ENCODE measurements at regions not wholly inside any gene's neighbourhood (a gene's known extent, or its start where the extent isn't known, plus 50 kb on each side); places are given as distances from the start of the nearest gene placed in this dataset.

- DNase-seq (ENCODE audit: extremely low read depth in 1 of 11, low read depth in 9 of 11, low spot score in 4 of 11) = no peak
Measured at GRCh38 chr6:132968419-132968950, 154.1 kb downstream of the RPS12 start.

- DNase-seq (ENCODE audit: extremely low read depth in 1 of 11, low read depth in 9 of 11, low spot score in 4 of 11) = no peak
Measured at GRCh38 chr6:132969196-132969595, 154.8 kb downstream of the RPS12 start.

- DNase-seq (ENCODE audit: extremely low read depth in 1 of 11, low read depth in 9 of 11, low spot score in 4 of 11) = no peak
Measured at GRCh38 chr6:132971676-132972075, 157.3 kb downstream of the RPS12 start.

DNA sequence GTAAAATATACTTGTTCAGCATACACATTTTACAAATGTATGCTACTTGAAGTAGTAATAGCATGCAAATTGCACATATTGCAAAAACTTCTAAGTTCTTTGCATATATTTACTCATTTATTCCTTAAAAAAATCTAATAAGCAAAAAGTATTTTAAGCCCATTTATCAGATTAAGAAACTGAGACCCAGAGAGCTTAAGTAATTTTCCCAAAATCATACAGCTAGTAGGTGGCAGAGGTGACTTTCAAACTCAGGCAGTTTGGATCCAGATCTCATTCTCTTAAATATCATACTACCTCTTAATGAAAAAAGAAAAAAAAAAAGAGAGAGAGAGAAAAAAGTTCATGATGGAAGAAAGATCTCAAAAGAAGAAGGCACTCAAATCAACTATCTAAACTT is 157.9 kb downstream of the RPS12 start:
- DNase-seq (ENCODE audit: extremely low read depth in 1 of 11, low read depth in 9 of 11, low spot score in 4 of 11) = no peak

GRCh38 chr6:132972971-132973370 is 158.6 kb downstream of the RPS12 start:
- DNase-seq (ENCODE audit: extremely low read depth in 1 of 11, low read depth in 9 of 11, low spot score in 4 of 11) = no peak

DNA sequence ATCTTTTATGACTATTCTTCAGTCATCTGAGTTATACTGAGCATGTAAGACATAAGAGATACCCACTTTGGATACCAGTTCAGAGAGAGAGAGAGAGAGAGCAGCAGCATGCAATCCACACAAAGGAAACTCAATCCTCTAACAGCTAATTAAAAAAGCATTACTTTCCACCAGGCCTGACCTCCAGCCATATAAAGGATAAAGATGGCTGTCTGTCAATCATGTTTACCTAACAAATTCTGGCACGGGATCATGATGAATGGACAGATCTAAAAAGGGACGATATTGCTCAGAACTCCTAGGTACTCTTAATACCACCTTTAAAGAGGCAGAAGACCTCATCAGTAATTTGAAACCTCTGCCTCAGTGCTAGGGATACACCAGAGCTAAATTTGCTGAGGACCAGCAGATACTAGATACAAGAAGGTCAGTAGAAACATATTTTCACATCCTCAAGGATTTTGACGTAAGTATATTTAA is 159.2 kb downstream of the RPS12 start:
- no peak for DNase-seq (ENCODE audit: extremely low read depth in 1 of 11, low read depth in 9 of 11, low spot score in 4 of 11)

DNA sequence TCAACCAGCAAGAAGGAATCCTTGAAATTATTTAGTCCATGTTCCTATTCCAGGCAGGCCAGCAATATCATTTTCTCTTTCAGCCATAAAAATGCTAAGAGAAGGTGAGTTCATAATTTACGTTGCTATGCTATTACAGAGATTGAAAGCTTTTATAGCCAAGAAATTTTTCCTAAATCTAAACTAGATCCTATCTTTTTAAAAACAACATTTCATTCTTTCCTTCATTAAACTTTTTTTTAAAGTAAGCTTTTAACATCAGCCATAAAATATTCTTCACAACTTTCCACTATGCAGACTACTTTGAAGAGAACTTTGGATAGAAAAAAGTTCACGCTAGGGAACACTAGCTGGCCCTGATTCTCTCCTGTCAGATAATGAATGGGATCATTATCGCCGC is 159.8 kb downstream of the RPS12 start:
- DNase-seq (ENCODE audit: extremely low read depth in 1 of 11, low read depth in 9 of 11, low spot score in 4 of 11) = no peak

- DNase-seq (ENCODE audit: extremely low read depth in 1 of 11, low read depth in 9 of 11, low spot score in 4 of 11) = no peak
Measured at GRCh38 chr6:132977413-132977812, 163.0 kb downstream of the RPS12 start.

DNA sequence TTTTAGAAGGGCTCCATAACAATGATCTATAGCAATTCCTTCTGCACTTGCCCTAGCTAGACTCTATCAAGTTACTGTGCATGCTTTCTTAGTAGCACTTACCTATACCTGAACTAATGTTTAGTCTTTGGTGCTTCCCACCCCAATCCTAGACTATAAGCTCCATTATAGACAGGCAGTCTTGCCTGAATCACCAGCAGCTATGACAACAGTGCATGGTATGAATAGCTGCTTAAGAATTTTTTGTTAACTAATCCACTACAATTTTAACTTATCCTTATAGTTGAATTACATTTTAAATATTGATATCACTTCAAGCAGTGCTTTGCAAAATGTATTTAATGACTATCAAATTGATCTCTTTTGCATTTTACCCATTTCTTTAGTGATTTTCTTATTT is 164.3 kb downstream of the RPS12 start:
- DNase-seq (ENCODE audit: extremely low read depth in 1 of 11, low read depth in 9 of 11, low spot score in 4 of 11) = no peak

- no peak for DNase-seq (ENCODE audit: extremely low read depth in 1 of 11, low read depth in 9 of 11, low spot score in 4 of 11)
Measured at GRCh38 chr6:132993738-132994137, 179.4 kb downstream of the RPS12 start.

GRCh38 chr6:132995009-132995408 is 180.6 kb downstream of the RPS12 start:
- DNase-seq (ENCODE audit: extremely low read depth in 1 of 11, low read depth in 9 of 11, low spot score in 4 of 11) = no peak

DNA sequence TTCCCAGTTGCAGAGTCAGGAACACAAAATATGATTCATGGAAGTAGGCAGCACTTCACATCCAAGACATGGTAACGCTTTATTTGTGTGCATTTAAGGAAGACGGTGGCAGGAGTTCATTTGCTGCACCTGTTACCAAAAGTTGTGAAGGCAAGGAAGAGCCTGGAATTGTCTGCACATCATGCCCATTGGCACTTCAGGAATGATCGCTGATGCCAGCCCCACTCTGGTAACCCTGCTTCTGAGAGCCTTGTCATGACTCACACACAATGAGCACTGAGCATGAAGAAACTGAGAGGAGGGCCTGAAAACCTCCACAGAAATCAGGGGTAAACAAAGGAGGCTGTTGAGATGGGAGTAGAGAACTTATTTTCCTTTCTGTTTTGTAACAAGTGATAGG is 181.1 kb downstream of the RPS12 start:
- no peak for DNase-seq (ENCODE audit: extremely low read depth in 1 of 11, low read depth in 9 of 11, low spot score in 4 of 11)

DNA sequence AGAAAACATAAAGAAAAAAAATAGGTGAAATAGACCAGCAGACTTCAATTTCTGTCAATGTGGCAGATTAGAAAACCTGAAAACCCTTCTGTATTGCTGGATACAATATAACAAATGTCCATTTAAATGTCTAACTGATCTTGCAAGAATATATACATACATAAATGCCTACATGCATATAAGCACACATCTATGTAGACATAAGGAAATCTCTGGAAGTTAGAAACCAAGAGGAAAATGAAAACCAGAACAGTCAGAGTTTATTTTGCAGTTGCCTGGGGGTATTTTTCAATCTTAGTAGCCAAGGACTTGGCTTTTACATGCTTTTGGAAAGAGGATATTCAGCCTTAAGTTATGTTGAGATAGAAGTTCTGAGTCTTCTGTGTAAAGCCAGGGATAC is 184.0 kb downstream of the RPS12 start:
- no peak for DNase-seq (ENCODE audit: extremely low read depth in 1 of 11, low read depth in 9 of 11, low spot score in 4 of 11)

DNA sequence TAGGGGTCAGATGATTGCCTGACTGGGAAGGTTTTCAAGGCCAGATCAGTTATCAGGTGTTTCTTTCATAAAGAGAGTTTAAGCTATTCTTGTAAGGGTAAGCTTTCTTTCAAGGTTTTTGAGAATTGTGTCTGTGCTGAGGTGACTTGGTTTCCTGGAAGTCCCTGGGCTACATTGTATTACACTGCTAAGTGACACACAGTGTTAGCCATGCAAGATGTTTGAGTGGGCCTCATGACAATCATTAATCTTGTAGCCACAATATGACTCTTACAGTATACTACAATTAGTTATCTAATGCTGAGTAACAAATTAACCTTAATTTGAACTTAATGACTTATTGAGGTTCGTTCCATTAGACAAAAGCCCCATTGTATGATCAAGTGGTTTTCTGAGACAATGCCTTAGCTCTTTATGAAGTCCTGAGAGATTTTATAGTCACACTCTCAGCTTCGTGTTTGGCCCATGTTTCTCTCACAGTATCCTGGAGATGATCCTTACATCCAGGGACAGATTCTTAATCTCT is 186.7 kb downstream of the RPS12 start:
- DNase-seq (ENCODE audit: extremely low read depth in 1 of 11, low read depth in 9 of 11, low spot score in 4 of 11) = no peak

- DNase-seq (ENCODE audit: extremely low read depth in 1 of 11, low read depth in 9 of 11, low spot score in 4 of 11) = no peak
Measured at GRCh38 chr6:133004304-133004884, 190.0 kb downstream of the RPS12 start.

- no peak for DNase-seq (ENCODE audit: extremely low read depth in 1 of 11, low read depth in 9 of 11, low spot score in 4 of 11)
Measured at GRCh38 chr6:133012774-133013173, 198.4 kb downstream of the RPS12 start.

GRCh38 chr6:133016631-133017030 is 202.3 kb downstream of the RPS12 start:
- DNase-seq (ENCODE audit: extremely low read depth in 1 of 11, low read depth in 9 of 11, low spot score in 4 of 11) = no peak

DNA sequence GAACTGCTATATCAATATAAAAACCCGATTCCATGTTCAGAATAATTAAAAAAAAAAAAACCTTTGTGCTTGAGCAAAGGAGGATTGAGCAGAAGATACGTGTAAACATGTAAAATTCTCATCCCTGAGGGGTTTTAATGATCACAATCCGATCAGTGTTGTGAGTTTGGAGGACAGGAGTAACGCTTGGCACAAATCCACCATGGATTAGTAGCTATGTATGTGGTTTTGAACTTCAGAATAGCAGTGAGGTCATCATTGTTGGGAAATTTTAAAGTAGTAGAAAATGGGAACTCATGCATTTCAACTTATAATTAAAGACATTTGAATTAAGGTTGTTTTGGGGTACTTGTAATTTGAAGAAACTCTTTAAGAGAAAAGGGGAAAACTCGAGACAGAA is 203.2 kb downstream of the RPS12 start:
- no peak for DNase-seq (ENCODE audit: extremely low read depth in 1 of 11, low read depth in 9 of 11, low spot score in 4 of 11)

DNA sequence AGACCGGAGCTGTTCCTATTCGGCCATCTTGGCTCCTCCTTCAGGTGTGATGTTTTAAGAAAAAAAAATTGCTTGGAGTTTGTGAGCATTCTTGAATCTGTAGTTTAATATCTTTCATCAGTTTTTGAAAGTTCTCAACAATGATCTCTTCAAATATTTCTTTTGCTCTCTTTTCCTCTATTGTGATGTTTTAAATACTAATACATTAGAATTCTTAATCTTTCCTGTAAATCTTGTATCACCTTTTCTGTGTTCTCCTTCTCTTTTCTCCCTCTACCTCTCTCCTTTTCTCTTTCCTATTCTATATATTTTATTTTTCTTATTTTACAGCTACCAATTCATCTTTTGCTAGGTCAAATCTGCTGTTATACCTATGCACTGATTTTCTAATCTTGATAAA is 212.3 kb downstream of the RPS12 start:
- DNase-seq (ENCODE audit: extremely low read depth in 1 of 11, low read depth in 9 of 11, low spot score in 4 of 11) = no peak

DNA sequence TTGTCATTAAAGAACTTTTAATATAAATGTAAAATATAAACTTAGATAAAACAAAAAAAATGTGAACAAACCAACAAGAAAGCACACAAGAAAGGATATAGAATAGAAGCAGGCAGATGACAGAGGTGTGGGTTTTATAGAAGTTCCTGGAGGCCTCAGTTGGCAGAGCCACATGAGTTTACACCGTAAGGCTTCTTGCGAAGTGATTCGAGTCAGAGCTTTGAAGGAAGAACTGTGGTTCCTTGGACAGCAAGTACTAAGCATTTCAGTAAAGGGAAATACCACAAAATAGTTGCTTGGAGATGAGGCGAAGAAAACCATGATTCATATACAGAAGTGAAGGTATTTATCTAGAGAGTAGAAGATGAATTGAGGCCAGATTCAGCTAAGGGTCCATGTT is 207.9 kb upstream of the EYA4 start:
- no peak for DNase-seq (ENCODE audit: extremely low read depth in 1 of 11, low read depth in 9 of 11, low spot score in 4 of 11)

DNA sequence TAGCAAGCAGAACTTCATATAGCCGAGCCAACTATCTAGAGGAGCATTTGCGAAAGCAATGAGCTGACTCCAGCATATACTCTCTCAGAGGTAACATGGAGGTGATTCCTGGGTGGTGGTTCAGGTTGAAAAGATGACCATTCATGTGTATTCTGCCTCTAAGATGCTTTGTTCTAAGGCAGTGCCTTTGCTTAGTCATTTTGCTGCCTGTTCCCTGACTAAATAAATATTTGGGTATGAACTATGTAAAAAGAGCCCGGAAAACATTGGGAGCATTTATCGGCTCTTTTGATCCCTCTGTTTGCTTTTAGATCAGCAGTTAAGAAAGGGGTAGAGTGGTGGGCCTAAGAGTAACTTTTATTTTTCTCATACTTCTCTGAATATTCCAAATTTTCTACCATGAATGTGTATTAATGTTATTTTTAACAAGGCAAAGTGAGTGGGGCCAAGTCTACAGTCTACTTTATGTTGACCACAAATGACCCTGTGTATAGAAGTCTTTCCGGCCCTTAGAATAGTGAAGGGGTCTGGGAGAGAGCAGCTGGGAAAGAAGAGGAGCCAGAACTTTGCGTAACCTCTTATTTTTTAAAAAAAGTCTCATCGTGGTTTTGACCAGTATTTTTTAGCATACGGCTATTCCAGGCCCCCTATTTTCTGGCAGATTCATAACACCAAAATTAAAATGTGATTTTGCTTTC is 206.5 kb upstream of the EYA4 start:
- no peak for DNase-seq (ENCODE audit: extremely low read depth in 1 of 11, low read depth in 9 of 11, low spot score in 4 of 11)

All from renal cortex interstitium (tissue), 11 donors.